ENCODE measurements at regions not wholly inside any gene's neighbourhood (a gene's known extent, or its start where the extent isn't known, plus 50 kb on each side); places are given as distances from the start of the nearest gene placed in this dataset.

GRCh38 chr10:7507887-7508726 lies 97.3 kb upstream of the SFMBT2 start:
- no peak for DNase-seq (ENCODE audit: low spot score)
- H3K27ac ChIP-seq: no peak overlapping the region
- TF ChIP-seq CTCF (IDR thresholded peaks at IDR 0.05): no peak
- no peak overlapping the region for H3K4me3 ChIP-seq

GRCh38 chr10:7506571-7506970 lies 95.7 kb upstream of the SFMBT2 start:
- Histone ChIP-seq H3K27ac (no peak overlapping the region), H3K4me3 (no peak overlapping the region)
- TF ChIP-seq CTCF (IDR thresholded peaks at IDR 0.05): no peak
- no peak for DNase-seq (ENCODE audit: low spot score)

DNA sequence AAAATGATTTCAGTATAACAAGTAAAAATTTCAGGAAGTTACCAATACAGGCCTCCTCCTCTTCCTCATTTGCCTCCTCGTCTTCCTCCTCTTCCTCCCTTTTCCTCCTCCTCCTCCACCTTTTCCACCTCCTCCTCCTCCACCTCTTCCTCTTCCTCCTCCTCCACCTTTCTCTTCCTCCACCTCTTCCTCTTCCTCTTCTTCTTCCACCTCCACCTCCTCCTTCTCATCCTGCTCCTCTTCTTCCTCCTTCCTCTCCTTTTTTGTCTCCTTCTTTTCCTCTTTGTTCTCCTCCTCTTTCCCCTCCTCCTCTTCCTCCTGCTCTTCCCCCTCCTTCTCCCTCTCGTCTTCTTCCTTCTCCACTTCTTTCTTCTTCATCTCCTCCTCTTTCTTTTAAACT lies 94.4 kb upstream of the SFMBT2 start:
- no peak for TF ChIP-seq CTCF (IDR thresholded peaks at IDR 0.05)
- H3K4me3 ChIP-seq: no peak overlapping the region
- no peak for DNase-seq (ENCODE audit: low spot score)
- no peak overlapping the region for H3K27ac ChIP-seq

DNA sequence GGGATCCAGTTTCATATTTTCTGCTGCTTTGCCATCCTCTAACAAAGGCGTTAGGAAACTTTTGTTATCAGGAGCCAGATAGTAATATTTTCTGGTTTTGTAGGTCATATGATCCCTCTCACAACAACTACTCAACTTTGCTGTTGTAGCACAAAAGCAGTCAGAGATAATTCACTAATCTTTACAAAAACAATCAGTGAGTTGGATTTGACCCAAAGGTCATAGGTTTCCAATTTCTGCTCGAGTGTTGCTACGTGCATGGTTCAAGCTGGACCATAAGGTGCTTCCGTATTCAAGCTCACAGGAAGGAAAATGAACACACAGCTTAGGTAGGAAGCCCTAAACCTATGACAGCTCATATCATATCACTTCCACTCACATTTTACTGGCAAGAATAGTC lies 92.4 kb upstream of the SFMBT2 start:
- Histone ChIP-seq H3K27ac (no peak overlapping the region), H3K4me3 (no peak overlapping the region)
- no peak for TF ChIP-seq CTCF (IDR thresholded peaks at IDR 0.05)
- DNase-seq (ENCODE audit: low spot score): no peak

DNA sequence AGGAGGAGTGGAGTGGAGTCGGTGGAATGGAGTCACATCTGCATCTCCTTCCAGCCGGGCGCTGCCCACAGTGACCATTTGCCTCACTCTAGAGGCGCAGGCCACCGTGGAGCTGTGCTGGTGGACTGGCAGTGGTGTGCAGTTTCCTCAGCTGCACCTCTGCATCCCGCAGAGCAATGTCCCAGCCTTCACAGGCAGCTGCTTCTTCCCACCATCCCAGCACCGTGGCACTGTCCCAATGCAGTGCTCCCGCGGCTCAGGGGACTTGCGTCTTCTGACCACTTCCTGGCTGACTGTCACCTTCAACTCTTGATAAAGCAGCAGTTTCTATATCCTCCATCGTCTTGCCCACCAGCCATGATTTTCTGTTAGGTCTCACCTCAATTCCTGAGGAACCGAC lies 90.3 kb upstream of the SFMBT2 start:
- H3K4me3 ChIP-seq: no peak overlapping the region
- no peak overlapping the region for H3K27ac ChIP-seq
- DNase-seq (ENCODE audit: low spot score): no peak
- no peak for TF ChIP-seq CTCF (IDR thresholded peaks at IDR 0.05)

DNA sequence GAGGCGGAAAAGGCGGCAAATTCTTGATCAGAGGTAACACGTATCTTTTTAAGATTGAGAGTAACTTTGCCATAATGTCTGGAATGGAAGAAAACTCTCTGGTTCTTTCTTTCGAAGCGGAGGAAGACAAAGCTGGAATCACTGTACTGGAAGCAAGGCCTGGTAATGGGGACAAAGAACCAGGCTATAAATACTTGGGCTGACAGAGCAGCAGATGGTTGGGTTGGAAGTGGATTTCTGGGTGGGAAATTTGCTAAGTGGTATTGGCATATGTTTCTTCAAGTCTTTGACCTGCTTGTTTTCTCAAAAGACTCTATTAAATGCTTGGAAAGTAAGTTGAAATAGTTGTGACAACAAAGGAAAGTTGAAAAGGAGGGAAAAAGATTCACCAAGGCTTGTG lies 87.3 kb upstream of the SFMBT2 start:
- no peak overlapping the region for H3K27ac ChIP-seq
- no peak for DNase-seq (ENCODE audit: low spot score)
- no peak overlapping the region for H3K4me3 ChIP-seq
- no peak for TF ChIP-seq CTCF (IDR thresholded peaks at IDR 0.05)

DNA sequence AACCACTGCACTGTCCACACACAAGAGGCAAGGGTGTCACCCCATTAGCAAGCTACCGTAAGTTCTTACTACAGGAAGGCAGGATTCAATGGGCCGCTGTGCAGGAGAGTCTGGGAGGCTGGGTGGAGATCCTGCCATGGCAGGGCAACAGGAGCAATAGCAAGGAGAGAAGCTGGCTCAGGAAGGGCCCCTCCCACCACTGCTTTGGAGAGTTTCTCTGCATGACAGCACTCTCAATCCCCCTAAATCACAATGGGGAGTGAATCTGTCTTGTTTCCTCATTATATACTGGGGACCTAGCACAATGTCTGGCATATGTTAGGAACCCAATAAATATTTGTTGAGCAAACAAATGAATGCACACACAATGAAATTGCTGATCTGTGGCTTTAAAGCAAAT lies 83.2 kb upstream of the SFMBT2 start:
- no peak for TF ChIP-seq CTCF (IDR thresholded peaks at IDR 0.05)
- DNase-seq (ENCODE audit: low spot score): no peak
- Histone ChIP-seq H3K27ac (no peak overlapping the region), H3K4me3 (no peak overlapping the region)

All from coronary artery (tissue), 2 donors.